HepG2 (cell line): ENCODE measurements at regions not wholly inside any gene's neighbourhood (a gene's known extent, or its start where the extent isn't known, plus 50 kb on each side); places are given as distances from the start of the nearest gene placed in this dataset.

Experiments used
- AKAP8 ChIP-seq: sonication (generic); formaldehyde crosslinking; IDR thresholded peaks from 2 replicates; pipeline ENCODE4 v1.5.1; 2020; ENCODE audit warnings: mild to moderate bottlenecking, missing genetic modification reagents
- CAMTA2 ChIP-seq: sonication (generic); formaldehyde crosslinking; IDR thresholded peaks from 2 replicates; pipeline ENCODE4 v1.4.0; 2020; ENCODE audit warnings: mild to moderate bottlenecking, missing genetic modification reagents, borderline replicate concordance
- CC2D1A ChIP-seq: sonication (generic); formaldehyde crosslinking; IDR thresholded peaks from 2 replicates; pipeline ENCODE4 v1.8.1; 2023; ENCODE audit warnings: mild to moderate bottlenecking, missing genetic modification reagents
- CREM ChIP-seq, 2 experiments: sonication (generic) in 1 of 2; formaldehyde crosslinking in 1 of 2; IDR thresholded peaks; 2 replicates each; pipeline versions ENCODE4 v1.4.0 to v1.6.1; 2016 to 2020; ENCODE audit warnings: antibody characterized with exemption in 1 of 2, mild to moderate bottlenecking in 1 of 2, missing genetic modification reagents in 1 of 2
- EP300 ChIP-seq, 3 experiments: sonication (generic) in 1 of 3; formaldehyde crosslinking in 1 of 3; IDR thresholded peaks; 2 replicates each; pipeline versions ENCODE4 v1.5.1 to v1.6.1; 2011 to 2020; ENCODE audit warnings: low read depth in 2 of 3, low read length in 2 of 3, borderline replicate concordance in 1 of 3, improper control_type of control experiment in 1 of 3, mild to moderate bottlenecking in 1 of 3, missing genetic modification reagents in 1 of 3, moderate library complexity in 1 of 3
- GATA4 ChIP-seq: sonication (generic); IDR thresholded peaks from 2 replicates; pipeline ENCODE4 v1.6.1; 2016; ENCODE audit warnings: antibody characterized with exemption, low read depth, borderline replicate concordance
- GATAD2A ChIP-seq: IDR thresholded peaks from 2 replicates; pipeline ENCODE4 v1.6.1; 2016
- HNF1A ChIP-seq, 2 experiments: sonication (generic) in 1 of 2; formaldehyde crosslinking in 1 of 2; IDR thresholded peaks; 2 replicates each; pipeline versions ENCODE4 v1.4.0 to v1.6.1; 2016 to 2020; ENCODE audit warnings: borderline replicate concordance in 1 of 2, low read depth in 1 of 2, mild to moderate bottlenecking in 1 of 2, missing genetic modification reagents in 1 of 2
- KAT8 ChIP-seq: IDR thresholded peaks from 2 replicates; pipeline ENCODE4 v1.6.1; 2016; ENCODE audit warnings: missing genetic modification reagents, missing compliant biosample characterization
- KLF13 ChIP-seq: sonication (generic); formaldehyde crosslinking; IDR thresholded peaks from 2 replicates; pipeline ENCODE4 v1.4.0; 2020; ENCODE audit warnings: mild to moderate bottlenecking, missing genetic modification reagents
- KLF16 ChIP-seq, 2 experiments: sonication (generic) in 1 of 2; formaldehyde crosslinking in 1 of 2; IDR thresholded peaks; 2 replicates each; pipeline versions ENCODE4 v1.6.1 to v1.8.0; 2016 to 2023; ENCODE audit warnings: missing genetic modification reagents in 2 of 2, missing compliant biosample characterization in 1 of 2
- NFE2 ChIP-seq: sonication (generic); formaldehyde crosslinking; IDR thresholded peaks from 2 replicates; pipeline ENCODE4 v1.4.0; 2020; ENCODE audit warnings: missing genetic modification reagents
- NFKBIZ ChIP-seq: IDR thresholded peaks from 2 replicates; pipeline ENCODE4 v1.6.1; 2018; ENCODE audit warnings: missing genetic modification reagents, missing compliant biosample characterization
- NONO ChIP-seq, 2 experiments: fragments of 450-650 bp in 1 of 2; sonication (generic) in 1 of 2; formaldehyde crosslinking in 1 of 2; IDR thresholded peaks in 1 of 2; conservative IDR thresholded peaks in 1 of 2; 2 replicates each; pipeline versions ENCODE4 v1.6.1 to v1.8.0; 2017 to 2022; ENCODE audit warnings: mild to moderate bottlenecking in 1 of 2, missing genetic modification reagents in 1 of 2, moderate library complexity in 1 of 2
- SCMH1 ChIP-seq: sonication (generic); formaldehyde crosslinking; IDR thresholded peaks from 2 replicates; pipeline ENCODE4 v1.9.0; 2021; ENCODE audit warnings: missing genetic modification reagents, mild to moderate bottlenecking, borderline replicate concordance
- YY1 ChIP-seq: IDR thresholded peaks from 2 replicates; pipeline ENCODE4 v1.6.1; 2011; ENCODE audit warnings: low read length, low read depth, moderate library complexity, mild to moderate bottlenecking; ENCODE audit not compliant: insufficient read depth, insufficient replicate concordance
- ZBTB33 ChIP-seq: sonication (generic); formaldehyde crosslinking; IDR thresholded peaks from 2 replicates; pipeline ENCODE4 v1.4.0; 2020; ENCODE audit warnings: missing genetic modification reagents
- ZKSCAN8 ChIP-seq: IDR thresholded peaks from 2 replicates; pipeline ENCODE4 v1.6.1; 2016; ENCODE audit warnings: borderline replicate concordance, missing genetic modification reagents, missing compliant biosample characterization
- ZNF12 ChIP-seq: sonication (generic); formaldehyde crosslinking; IDR thresholded peaks from 2 replicates; pipeline ENCODE4 v1.5.0; 2020; ENCODE audit warnings: missing genetic modification reagents
- ZNF629 ChIP-seq: sonication (generic); formaldehyde crosslinking; conservative IDR thresholded peaks from 2 replicates; pipeline ENCODE4 v1.5.0; 2020; ENCODE audit warnings: missing genetic modification reagents
- ZNF782 ChIP-seq: sonication (generic); formaldehyde crosslinking; IDR thresholded peaks from 2 replicates; pipeline ENCODE4 v1.4.0; 2020; ENCODE audit warnings: missing genetic modification reagents, mild to moderate bottlenecking, borderline replicate concordance

- TF ChIP-seq HNF1A (IDR thresholded peaks at IDR 0.05; ENCODE audit: low read depth): no peak
- TF ChIP-seq HNF1A (CRISPR knock-in tag; IDR thresholded peaks at IDR 0.05; ENCODE audit: borderline replicate concordance): no peak; the same call in 1 of the 2 replicates
- TF ChIP-seq GATA4: peak; percentile 57; the same call in 1 of the 2 replicates
- TF ChIP-seq ZNF12 (CRISPR knock-in tag): 0 out of 2 replicates have a peak, but pooled peaks have one; percentile 22
- TF ChIP-seq CREM (IDR thresholded peaks at IDR 0.05): peak; percentile 52; the same call in 1 of the 2 replicates
- TF ChIP-seq CREM (CRISPR knock-in tag; IDR thresholded peaks at IDR 0.05): no peak
- TF ChIP-seq ZNF629 (CRISPR knock-in tag): no peak
- peak; percentile 30; the same call in 1 of the 2 replicates for TF ChIP-seq NFKBIZ
- no peak for TF ChIP-seq CAMTA2 (CRISPR knock-in tag)
- TF ChIP-seq ZKSCAN8 (CRISPR knock-in tag): peak; percentile 66; the same call in 1 of the 2 replicates
- no peak for TF ChIP-seq CC2D1A (CRISPR knock-in tag)
- TF ChIP-seq EP300 (IDR thresholded peaks at IDR 0.05; ENCODE audit: low read depth in 2 of 2, low read length in 2 of 2): peak in 1 of 2 experiments; percentile 88; a peak in 2 of 4 replicates
- TF ChIP-seq EP300 (CRISPR knock-in tag; IDR thresholded peaks at IDR 0.05; ENCODE audit: borderline replicate concordance): peak; percentile 73; the same call in 1 of the 2 replicates
- TF ChIP-seq SCMH1 (CRISPR knock-in tag): no peak
- no peak for TF ChIP-seq AKAP8 (CRISPR knock-in tag)
- no peak for TF ChIP-seq ZNF782 (CRISPR knock-in tag)
- TF ChIP-seq GATAD2A (CRISPR knock-in tag): peak; percentile 84
- no peak for TF ChIP-seq NONO (IDR thresholded peaks at IDR 0.05)
- TF ChIP-seq NONO (CRISPR knock-in tag; conservative IDR thresholded peaks at IDR 0.05): no peak
- no peak for TF ChIP-seq KLF13 (CRISPR knock-in tag)
- no peak for TF ChIP-seq KLF16 (CRISPR knock-in tag; IDR thresholded peaks at IDR 0.05)
- TF ChIP-seq YY1: no peak
- TF ChIP-seq NFE2: peak; percentile 97
- peak; percentile 44; the same call in 1 of the 2 replicates for TF ChIP-seq KAT8 (CRISPR knock-in tag)
- no peak for TF ChIP-seq ZBTB33 (CRISPR knock-in tag)
Measured at GRCh38 chr2:186379052-186379451, 107.0 kb upstream of the ZC3H15 start (continued).
